H1 (cell line): ENCODE measurements at regions not wholly inside any gene's neighbourhood (a gene's known extent, or its start where the extent isn't known, plus 50 kb on each side); places are given as distances from the start of the nearest gene placed in this dataset.

Experiments used
- CTCF ChIA-PET: fragments of 300-600 bp; sonication (Branson Sonifier 250); formaldehyde crosslinking; loops from one replicate; lab custom pipeline; 2021; ENCODE audit not compliant: partially characterized antibody; lab: Charles Lee
- POLR2A ChIA-PET: fragments of 300-600 bp; sonication (Branson Sonifier 250); formaldehyde crosslinking; loops from one replicate; lab custom pipeline; 2021; ENCODE audit warnings: inconsistent platforms; ENCODE audit not compliant: partially characterized antibody; lab: Charles Lee
- DNase-seq, 2 experiments: peaks; one replicate each; pipeline versions ENCODE4 v3.0.0 to v3.0.0-alpha.2; 2010 to 2022; ENCODE audit warnings: low spot score in 2 of 2, low read depth in 1 of 2, mixed read lengths in 1 of 2
- FAIRE-seq: peaks from 2 replicates; lab custom pipeline; 2011; peaks lifted over from hg19 to GRCh38; lab: Jason Lieb, UNC
- H2AFZ ChIP-seq: 2 replicates; pipeline ENCODE4 v1.8.1; 2012; ENCODE audit warnings: low read length, inconsistent platforms
- H2AK5ac ChIP-seq: 2 replicates; pipeline ENCODE4 v1.6.1; 2013; ENCODE audit warnings: low read depth, low read length
- H2BK120ac ChIP-seq: replicated peaks from 2 replicates; pipeline ENCODE3; 2013; ENCODE audit warnings: low read depth, low read length, inconsistent platforms
- H2BK12ac ChIP-seq: 2 replicates; pipeline ENCODE4 v1.6.1; 2013; ENCODE audit warnings: low read depth, low read length
- H2BK15ac ChIP-seq: 2 replicates; pipeline ENCODE4 v1.6.1; 2013; ENCODE audit warnings: low read length
- H2BK20ac ChIP-seq: 2 replicates; pipeline ENCODE4 v1.6.1; 2013; ENCODE audit warnings: low read length
- H2BK5ac ChIP-seq: 2 replicates; pipeline ENCODE4 v1.6.1; 2013; ENCODE audit warnings: low read depth, low read length
- H3K14ac ChIP-seq: 2 replicates; pipeline ENCODE4 v1.6.1; 2013; ENCODE audit warnings: inconsistent platforms; ENCODE audit not compliant: insufficient read length
- H3K18ac ChIP-seq: 2 replicates; pipeline ENCODE4 v1.6.1; 2013; ENCODE audit warnings: low read length; ENCODE audit errors: extremely low read depth
- H3K23ac ChIP-seq: 2 replicates; pipeline ENCODE4 v1.6.1; 2013; ENCODE audit warnings: inconsistent platforms; ENCODE audit not compliant: insufficient read length
- H3K23me2 ChIP-seq: 2 replicates; pipeline ENCODE4 v1.6.1; 2013; ENCODE audit warnings: low read depth, low read length
- H3K27ac ChIP-seq: 2 replicates; pipeline ENCODE4 v1.6.1; 2011; ENCODE audit warnings: low read depth, low read length, inconsistent platforms
- H3K27me3 ChIP-seq, 4 experiments: replicated peaks in 1 of 4; 1 replicate in 1 of 4; 2 replicates in 3 of 4; pipeline versions ENCODE4 v1.6.1 to v1.8.1; 2011 to 2013; ENCODE audit warnings: low read length in 3 of 4, mild to moderate bottlenecking in 3 of 4, inconsistent platforms in 2 of 4, mixed read lengths in 2 of 4, moderate library complexity in 1 of 4; ENCODE audit not compliant: control insufficient read depth in 3 of 4, insufficient read depth in 3 of 4; ENCODE audit errors: extremely low read depth in 1 of 4
- H3K36me3 ChIP-seq, 4 experiments: 2 replicates each; pipeline versions ENCODE4 v1.6.1 to v1.8.1; 2011 to 2013; ENCODE audit warnings: mild to moderate bottlenecking in 4 of 4, low read length in 3 of 4, moderate library complexity in 2 of 4, control low read depth in 1 of 4, inconsistent platforms in 1 of 4; ENCODE audit not compliant: insufficient read depth in 4 of 4, control insufficient read depth in 2 of 4
- H3K4ac ChIP-seq: replicated peaks from 2 replicates; pipeline ENCODE3; 2013; ENCODE audit warnings: low read length, low read depth, mixed read lengths, inconsistent platforms; ENCODE audit not compliant: insufficient read length
- H3K4me1 ChIP-seq, 4 experiments: replicated peaks in 1 of 4; 1 replicate in 1 of 4; 2 replicates in 3 of 4; pipeline versions ENCODE4 v1.6.1 to v1.8.1; 2011 to 2013; ENCODE audit warnings: low read length in 3 of 4, inconsistent platforms in 2 of 4, mixed read lengths in 1 of 4; ENCODE audit not compliant: insufficient read depth in 4 of 4, control insufficient read depth in 3 of 4
- H3K4me2 ChIP-seq, 2 experiments: 2 replicates each; pipeline versions ENCODE4 v1.6.1 to v1.8.1; 2011 to 2013; ENCODE audit warnings: low read depth in 2 of 2, low read length in 2 of 2, control low read depth in 1 of 2, inconsistent platforms in 1 of 2, mild to moderate bottlenecking in 1 of 2; ENCODE audit not compliant: insufficient read depth in 1 of 2
- H3K4me3 ChIP-seq, 4 experiments: fragments of 200-600, 300-600 bp in 1 of 4; sonication (generic), shearing (Covaris generic), sonication (Bioruptor Twin) in 1 of 4; 2 replicates each; pipeline versions ENCODE4 v1.5.1 to v1.8.1; 2011 to 2016; ENCODE audit warnings: low read length in 4 of 4, low read depth in 3 of 4, control low read depth in 2 of 4, inconsistent platforms in 2 of 4, mild to moderate bottlenecking in 2 of 4, mixed read lengths in 1 of 4, moderate library complexity in 1 of 4; ENCODE audit not compliant: insufficient read depth in 2 of 4; ENCODE audit errors: extremely low read depth in 1 of 4
- H3K56ac ChIP-seq: replicated peaks from 2 replicates; pipeline ENCODE3; 2013; ENCODE audit warnings: low read depth, mild to moderate bottlenecking, mixed read lengths, low read length, inconsistent platforms; ENCODE audit not compliant: insufficient read length
- H3K79me1 ChIP-seq: 2 replicates; pipeline ENCODE4 v1.6.1; 2013; ENCODE audit warnings: low read depth, low read length, control low read depth
- H3K79me2 ChIP-seq, 2 experiments: 2 replicates each; pipeline versions ENCODE4 v1.6.1 to v1.8.1; 2012 to 2013; ENCODE audit warnings: low read length in 2 of 2, mild to moderate bottlenecking in 2 of 2, inconsistent platforms in 1 of 2; ENCODE audit not compliant: insufficient read depth in 2 of 2, control insufficient read depth in 1 of 2
- H3K9ac ChIP-seq, 4 experiments: replicated peaks in 1 of 4; 1 replicate in 1 of 4; 2 replicates in 3 of 4; pipeline versions ENCODE4 v1.6.1 to v1.8.1; 2011 to 2013; ENCODE audit warnings: low read depth in 3 of 4, low read length in 3 of 4, control low read depth in 2 of 4, mild to moderate bottlenecking in 2 of 4, moderate library complexity in 2 of 4, inconsistent platforms in 1 of 4; ENCODE audit errors: extremely low read depth in 1 of 4
- H3K9me3 ChIP-seq, 2 experiments: 2 replicates each; pipeline versions ENCODE4 v1.6.1 to v1.8.1; 2012 to 2013; ENCODE audit warnings: mild to moderate bottlenecking in 2 of 2, moderate library complexity in 2 of 2, control low read depth in 1 of 2, inconsistent platforms in 1 of 2, low read depth in 1 of 2, low read length in 1 of 2, mixed read lengths in 1 of 2; ENCODE audit not compliant: insufficient read depth in 2 of 2
- H4K20me1 ChIP-seq, 2 experiments: replicated peaks in 1 of 2; 2 replicates each; pipeline versions ENCODE3 to v1.8.1; 2011 to 2013; ENCODE audit warnings: inconsistent platforms in 2 of 2, low read length in 2 of 2, mild to moderate bottlenecking in 1 of 2; ENCODE audit not compliant: insufficient read depth in 2 of 2, control insufficient read depth in 1 of 2
- H4K5ac ChIP-seq: 2 replicates; pipeline ENCODE4 v1.6.1; 2013; ENCODE audit warnings: low read length, low read depth, mixed read lengths, inconsistent platforms; ENCODE audit not compliant: insufficient read length
- H4K8ac ChIP-seq: 2 replicates; pipeline ENCODE4 v1.8.0; 2013; ENCODE audit warnings: mild to moderate bottlenecking, moderate library complexity, low read length, inconsistent platforms; ENCODE audit not compliant: insufficient read depth; ENCODE audit errors: extremely low read depth
- H4K91ac ChIP-seq: replicated peaks from 2 replicates; pipeline ENCODE3; 2013; ENCODE audit warnings: low read length, mixed read lengths, inconsistent platforms; ENCODE audit not compliant: insufficient read length
- SP1 ChIP-seq: IDR thresholded peaks from 2 replicates; pipeline ENCODE4 v1.6.1; 2011; ENCODE audit warnings: low read depth, low read length
- TAF1 ChIP-seq: IDR thresholded peaks from 2 replicates; pipeline ENCODE4 v1.6.1; 2011; ENCODE audit warnings: mild to moderate bottlenecking, low read depth, low read length
- WGBS, 2 experiments: shearing (Covaris generic) in 1 of 2; methylation state at CpG; one replicate each; pipeline versions ENCODE4 v1.1.6 to v1.1.7; 2013 to 2015; ENCODE audit warnings: low lambda C conversion rate in 2 of 2, mixed read lengths in 2 of 2, inconsistent platforms in 1 of 2, low coverage in 1 of 2, missing lambda C conversion rate in 1 of 2; ENCODE audit not compliant: insufficient replicate concordance in 2 of 2, insufficient coverage in 1 of 2, insufficient read length in 1 of 2; ENCODE audit errors: extremely low coverage in 1 of 2, missing lambda C conversion rate in 1 of 2; 5-methylcytosine and 5-hydroxymethylcytosine counted together
- TF ChIP-seq, protein P1 (sequence below), 3 experiments: IDR thresholded peaks; 1 replicate in 2 of 3; 2 replicates in 1 of 3; pipeline versions ENCODE4 v1.5.1 to v1.6.1; 2011; ENCODE audit warnings: low read length in 3 of 3, mild to moderate bottlenecking in 3 of 3, inconsistent platforms in 2 of 3, low read depth in 1 of 3, moderate library complexity in 1 of 3; ENCODE audit not compliant: insufficient read depth in 1 of 3; ENCODE audit errors: control extremely low read depth in 1 of 3
- TF ChIP-seq, protein P2 (sequence below): IDR thresholded peaks from 2 replicates; pipeline ENCODE4 v1.6.1; 2012; ENCODE audit warnings: inconsistent platforms

DNA sequence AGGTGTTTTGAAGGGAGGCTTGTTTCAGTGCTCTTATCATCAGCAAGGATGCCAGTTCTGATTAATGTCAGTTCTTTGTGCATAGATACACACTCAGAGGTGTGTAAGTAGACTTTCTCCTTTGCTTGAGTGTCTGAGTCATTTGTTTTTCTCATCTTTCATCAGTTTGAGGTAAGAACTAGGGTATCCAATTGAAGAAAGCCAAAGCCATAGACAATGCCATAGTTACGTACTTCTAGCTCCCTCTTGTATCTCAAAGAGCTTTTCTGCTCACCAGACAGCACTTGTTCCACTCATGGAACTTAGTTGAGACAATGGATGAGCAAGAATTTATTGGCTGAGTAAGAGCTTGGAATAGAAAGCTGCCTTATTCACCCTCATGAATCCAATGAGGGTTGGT, 520.1 kb downstream of the PIK3C3 start:
- TF ChIP-seq, protein P1, sequence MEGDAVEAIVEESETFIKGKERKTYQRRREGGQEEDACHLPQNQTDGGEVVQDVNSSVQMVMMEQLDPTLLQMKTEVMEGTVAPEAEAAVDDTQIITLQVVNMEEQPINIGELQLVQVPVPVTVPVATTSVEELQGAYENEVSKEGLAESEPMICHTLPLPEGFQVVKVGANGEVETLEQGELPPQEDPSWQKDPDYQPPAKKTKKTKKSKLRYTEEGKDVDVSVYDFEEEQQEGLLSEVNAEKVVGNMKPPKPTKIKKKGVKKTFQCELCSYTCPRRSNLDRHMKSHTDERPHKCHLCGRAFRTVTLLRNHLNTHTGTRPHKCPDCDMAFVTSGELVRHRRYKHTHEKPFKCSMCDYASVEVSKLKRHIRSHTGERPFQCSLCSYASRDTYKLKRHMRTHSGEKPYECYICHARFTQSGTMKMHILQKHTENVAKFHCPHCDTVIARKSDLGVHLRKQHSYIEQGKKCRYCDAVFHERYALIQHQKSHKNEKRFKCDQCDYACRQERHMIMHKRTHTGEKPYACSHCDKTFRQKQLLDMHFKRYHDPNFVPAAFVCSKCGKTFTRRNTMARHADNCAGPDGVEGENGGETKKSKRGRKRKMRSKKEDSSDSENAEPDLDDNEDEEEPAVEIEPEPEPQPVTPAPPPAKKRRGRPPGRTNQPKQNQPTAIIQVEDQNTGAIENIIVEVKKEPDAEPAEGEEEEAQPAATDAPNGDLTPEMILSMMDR (IDR thresholded peaks at IDR 0.05; ENCODE audit: control extremely low read depth in 1 of 3, insufficient read depth in 1 of 3, low read depth in 1 of 3, low read length in 3 of 3) = no peak
- TF ChIP-seq TAF1 = no peak
- no peak for TF ChIP-seq SP1
- TF ChIP-seq, protein P2, sequence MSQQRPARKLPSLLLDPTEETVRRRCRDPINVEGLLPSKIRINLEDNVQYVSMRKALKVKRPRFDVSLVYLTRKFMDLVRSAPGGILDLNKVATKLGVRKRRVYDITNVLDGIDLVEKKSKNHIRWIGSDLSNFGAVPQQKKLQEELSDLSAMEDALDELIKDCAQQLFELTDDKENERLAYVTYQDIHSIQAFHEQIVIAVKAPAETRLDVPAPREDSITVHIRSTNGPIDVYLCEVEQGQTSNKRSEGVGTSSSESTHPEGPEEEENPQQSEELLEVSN = no peak
- Histone ChIP-seq H3K4me2 (no peak overlapping the region), H3K4me3 (no peak overlapping the region), H2BK120ac (no peak overlapping the region), H4K8ac (no peak overlapping the region), H3K56ac (no peak overlapping the region), H3K9me3 (no peaks in the 10 kb centered on the region), H4K91ac (no peak overlapping the region), H2BK20ac (no peak overlapping the region), H2BK12ac (no peak overlapping the region), H2BK5ac (no peak overlapping the region), H2BK15ac (no peak overlapping the region), H3K9ac (no peak overlapping the region), H4K5ac (no peak overlapping the region), H4K20me1 (no peaks in the 10 kb centered on the region), H3K4ac (no peak overlapping the region), H2AK5ac (no peak overlapping the region), H2AFZ (no peak overlapping the region), H3K23me2 (no peaks in the 10 kb centered on the region; the same call in 1 of the 2 replicates), H3K4me1 (no peaks in the 10 kb centered on the region), H3K23ac (no peak overlapping the region), H3K79me2 (no peaks in the 10 kb centered on the region), H3K79me1 (no peaks in the 10 kb centered on the region), H3K27ac (no peak overlapping the region), H3K14ac (no peak overlapping the region), H3K27me3 (no peaks in the 10 kb centered on the region), H3K36me3 (no peaks in the 10 kb centered on the region), H3K18ac (no peak overlapping the region)
- FAIRE-seq = no peak
- CTCF ChIA-PET = no interaction called here
- WGBS, 2 experiments = 77% methylated on average over 1 of the region's 1 CpG; no CpG with 5 or more reads in 1 of the 2 experiments
- DNase-seq = no peak
- POLR2A ChIA-PET = no interaction called here
